A172 (cell line): ENCODE measurements at regions not wholly inside any gene's neighbourhood (a gene's known extent, or its start where the extent isn't known, plus 50 kb on each side); places are given as distances from the start of the nearest gene placed in this dataset.
A peak's percentile ranks its signal among the peaks of the same experiment; 100 is the strongest.

ENCODE experiments used
- DNase-seq: peaks from one replicate; pipeline ENCODE4 v3.0.0-alpha.2; 2015; ENCODE audit warnings: low spot score

DNA sequence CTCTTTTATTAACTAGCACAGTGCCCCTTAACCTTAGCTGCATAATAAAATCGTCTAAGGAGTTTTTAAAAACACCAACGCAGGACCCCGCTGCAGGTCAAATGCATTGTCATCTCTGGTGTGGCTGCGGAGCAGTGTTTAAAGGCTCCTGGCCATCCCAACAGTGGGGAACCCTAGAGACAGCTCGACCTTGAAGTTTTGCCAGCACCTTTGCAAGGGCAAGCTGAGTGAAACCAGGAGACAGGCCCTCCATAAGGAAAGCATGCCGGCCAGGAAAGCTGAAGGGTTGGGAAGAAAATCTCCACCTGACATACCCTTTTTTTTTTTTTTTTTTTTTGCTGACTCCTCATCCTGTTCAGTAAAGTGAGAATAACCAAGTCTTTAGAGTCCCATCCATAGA lies 349.0 kb downstream of the CMPK2 start:
- no peak for DNase-seq

DNA sequence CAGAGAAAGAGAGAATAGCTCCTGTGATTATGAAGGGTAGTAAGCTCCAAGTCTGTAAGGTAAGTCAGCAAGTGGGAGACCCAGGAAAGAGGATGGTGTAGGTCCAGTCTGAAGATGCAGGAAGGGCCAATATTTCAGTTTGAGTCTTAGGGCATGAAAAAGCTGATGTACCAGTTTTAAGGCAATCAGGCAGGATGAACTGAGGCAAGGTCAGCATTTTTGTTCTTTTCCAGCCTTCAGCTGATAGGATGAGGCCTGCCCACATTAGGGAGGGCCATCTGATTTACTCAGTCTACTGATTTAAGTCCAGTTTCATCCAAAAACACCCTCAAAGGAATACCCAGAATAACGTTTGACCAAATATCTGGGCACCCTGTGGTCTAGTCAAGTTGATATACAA lies 347.3 kb downstream of the CMPK2 start:
- no peak for DNase-seq

- no peak for DNase-seq
Observed at GRCh38 chr2:6523476-6523875, 342.2 kb downstream of the CMPK2 start.

DNA sequence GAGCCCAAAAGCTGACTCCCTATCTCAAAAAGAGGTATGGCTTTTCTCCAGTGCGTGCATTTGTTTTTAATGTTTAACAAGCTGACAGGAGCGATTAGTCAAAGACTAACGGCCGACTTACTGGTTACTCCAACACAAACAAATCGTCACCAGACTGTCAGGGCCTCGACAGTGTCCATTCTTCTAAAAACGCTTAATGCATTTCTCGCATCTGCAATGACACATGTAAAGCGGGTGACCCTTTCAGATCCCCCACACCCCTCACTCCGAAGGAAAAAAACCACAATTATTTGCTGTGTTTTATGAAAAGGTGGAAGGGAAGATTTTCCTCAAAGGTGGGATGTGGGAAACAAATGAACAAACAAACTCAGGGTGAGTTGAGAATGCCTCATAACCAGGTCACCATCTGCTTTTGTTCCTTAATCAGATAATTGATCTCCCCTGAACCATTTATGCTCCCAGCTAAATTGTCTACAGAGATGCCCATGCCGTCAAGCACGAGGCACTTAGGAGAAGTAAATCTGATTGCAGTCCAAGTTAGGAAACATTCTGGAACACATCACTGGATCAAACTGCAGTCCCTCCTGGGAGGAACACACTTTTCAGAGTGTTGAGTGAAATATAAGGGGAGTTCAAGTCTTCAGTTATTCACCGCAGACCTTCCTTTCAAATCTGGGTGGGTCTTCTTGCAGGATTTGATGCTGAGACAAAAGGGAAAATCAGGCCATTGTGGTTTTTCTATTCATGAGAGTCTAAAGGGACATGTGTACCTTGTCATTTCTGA lies 340.8 kb downstream of the CMPK2 start:
- DNase-seq, result peak; percentile 71

DNA sequence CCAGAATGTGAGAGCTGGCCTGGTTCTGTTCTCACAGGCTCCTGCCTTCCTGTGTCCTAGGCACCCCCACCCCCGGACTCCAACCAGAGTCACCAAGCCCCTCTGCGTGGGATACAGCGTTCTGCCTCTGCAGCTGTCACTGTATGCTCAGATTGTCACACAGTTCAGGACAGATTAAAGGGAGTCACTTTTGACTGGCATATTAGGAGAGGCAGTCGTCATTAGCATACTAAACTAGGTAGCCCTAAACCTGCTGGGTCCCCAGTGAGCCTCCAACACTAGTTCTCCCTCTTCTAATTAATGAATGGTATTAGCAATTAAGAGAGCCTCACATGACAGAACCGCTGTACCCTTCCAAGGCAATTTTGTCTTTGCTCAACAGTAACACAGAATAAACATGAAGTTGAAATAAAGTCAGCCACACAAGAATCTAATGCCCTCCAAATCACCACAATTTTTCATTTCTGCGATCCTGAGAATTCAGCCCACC lies 340.2 kb downstream of the CMPK2 start:
- no peak for DNase-seq

DNA sequence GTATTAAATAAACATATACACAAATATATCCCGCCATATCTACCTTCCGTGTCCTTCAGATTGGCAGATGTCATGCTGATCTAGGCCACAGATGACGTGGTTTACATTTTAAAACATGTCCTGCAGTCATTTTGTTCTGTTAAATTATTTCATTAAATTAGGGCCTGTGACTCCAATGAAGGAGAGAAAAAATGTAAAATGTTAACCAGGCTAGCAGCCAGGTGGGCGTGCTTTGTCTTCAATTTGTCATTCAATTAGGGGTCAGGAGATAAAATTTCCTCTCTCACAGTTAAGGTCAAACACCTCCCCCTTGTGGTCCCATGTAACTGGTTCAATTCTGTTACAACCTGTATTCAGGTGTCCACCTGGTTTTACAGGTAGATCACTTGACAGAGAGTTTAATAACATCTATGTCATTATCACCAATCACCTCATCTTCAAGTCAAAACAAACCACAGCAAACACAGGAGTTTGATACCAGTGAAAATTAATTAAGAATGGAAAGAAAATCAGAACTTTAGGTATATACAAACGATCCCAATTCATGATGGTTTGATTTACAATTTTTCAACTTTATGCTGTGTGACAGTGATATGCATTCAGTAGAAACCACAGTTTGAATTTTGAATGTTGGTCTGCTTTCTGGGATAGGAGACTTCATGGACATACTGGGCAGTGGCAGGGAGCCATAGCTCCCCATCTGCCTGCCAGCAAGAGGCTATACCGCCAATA lies 339.4 kb downstream of the CMPK2 start:
- DNase-seq, result peak; percentile 29

- no peak for DNase-seq
Observed at GRCh38 chr2:6531304-6531703, 334.4 kb downstream of the CMPK2 start.

GRCh38 chr2:6535572-6535971 lies 330.1 kb downstream of the CMPK2 start:
- no peak for DNase-seq

DNA sequence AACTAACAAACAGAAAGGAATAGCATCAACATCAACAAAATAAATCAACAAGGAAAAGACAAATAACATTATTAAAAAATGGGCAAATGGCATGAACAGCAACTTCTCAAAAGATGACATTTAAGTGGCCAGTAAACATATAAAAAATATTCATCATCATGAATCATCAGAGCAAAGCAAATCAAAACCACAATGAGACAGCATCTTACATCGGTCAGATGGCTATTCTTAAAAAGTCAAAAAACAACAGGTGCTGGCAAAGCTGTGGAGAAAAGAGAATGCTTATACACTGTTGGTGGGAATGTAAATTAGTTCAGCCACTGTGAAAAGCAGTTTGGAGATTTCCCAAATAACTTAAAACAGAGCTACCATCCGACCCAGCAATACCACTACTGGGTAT lies 327.1 kb downstream of the CMPK2 start:
- peak; percentile 29 for DNase-seq

- DNase-seq, result no peak
Observed at GRCh38 chr2:6545336-6545735, 320.4 kb downstream of the CMPK2 start.

GRCh38 chr2:6545795-6546194 lies 319.9 kb downstream of the CMPK2 start:
- no peak for DNase-seq

- no peak for DNase-seq
Observed at GRCh38 chr2:6554466-6554865, 311.2 kb downstream of the CMPK2 start.

- DNase-seq, result peak; percentile 94
Observed at GRCh38 chr2:6556755-6557154, 309.0 kb downstream of the CMPK2 start.

DNA sequence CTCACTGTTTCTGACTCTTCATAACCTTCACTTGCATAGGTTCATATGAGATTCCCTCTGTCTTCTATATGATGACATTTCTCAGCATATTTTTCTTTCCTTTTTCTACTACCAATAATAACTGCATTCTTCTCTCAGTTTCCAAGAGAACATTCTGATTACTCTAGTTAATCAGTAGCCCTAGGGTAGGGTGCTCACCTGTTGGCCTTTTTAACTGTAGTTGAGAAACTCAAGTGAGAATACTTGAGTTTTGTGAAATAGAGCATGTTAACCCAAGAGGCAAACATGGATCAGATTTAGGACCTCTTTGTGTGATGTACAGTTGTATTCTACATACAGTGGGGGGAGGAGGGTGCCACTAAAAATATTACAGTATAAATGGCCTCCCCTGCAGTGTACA lies 308.0 kb downstream of the CMPK2 start:
- DNase-seq, result no peak

- no peak for DNase-seq
Observed at GRCh38 chr2:6562771-6563170, 302.9 kb downstream of the CMPK2 start.

DNA sequence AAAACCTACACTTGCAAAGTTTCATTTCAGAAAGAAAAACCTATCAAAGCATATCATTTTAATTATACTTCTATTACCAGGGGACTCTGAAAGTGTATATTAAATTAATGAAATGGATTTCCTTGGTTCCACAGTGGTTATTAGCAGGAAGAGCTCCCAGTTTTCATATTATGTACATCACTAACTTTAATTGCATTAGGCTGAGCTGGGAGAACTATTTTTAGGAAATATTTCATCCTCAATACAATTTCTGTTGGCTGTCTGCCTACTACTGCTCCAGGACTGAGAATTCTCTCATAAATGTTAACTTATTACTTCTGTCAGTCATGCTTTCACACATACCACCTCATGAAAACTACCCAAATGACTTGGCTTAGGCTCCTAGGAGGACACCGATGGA lies 301.4 kb downstream of the CMPK2 start:
- no peak for DNase-seq

- no peak for DNase-seq
Observed at GRCh38 chr2:6574121-6574520, 291.6 kb downstream of the CMPK2 start.

DNA sequence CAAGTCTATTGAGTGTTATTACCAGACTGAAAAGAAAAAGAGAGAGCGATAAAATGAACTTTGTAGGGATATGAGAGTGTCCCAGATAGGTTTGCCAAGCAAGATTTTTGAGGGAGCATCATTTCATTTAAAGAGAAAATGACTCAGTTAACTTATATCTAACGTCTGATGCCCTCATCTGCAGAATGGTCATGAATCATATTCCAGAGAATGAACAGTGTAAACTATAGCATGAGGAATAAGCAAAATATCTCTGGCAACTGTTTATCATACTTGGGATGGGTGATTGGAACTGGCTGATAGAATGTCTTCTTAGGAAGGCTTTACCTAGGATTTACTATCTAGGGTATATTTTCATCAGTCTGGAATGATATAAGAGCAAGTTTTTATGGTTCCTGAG lies 289.4 kb downstream of the CMPK2 start:
- DNase-seq, result peak; percentile 8

GRCh38 chr2:6577960-6578359 lies 287.7 kb downstream of the CMPK2 start:
- no peak for DNase-seq

GRCh38 chr2:6578416-6578815 lies 287.3 kb downstream of the CMPK2 start:
- no peak for DNase-seq

GRCh38 chr2:6579281-6579680 lies 286.4 kb downstream of the CMPK2 start:
- DNase-seq, result no peak

DNA sequence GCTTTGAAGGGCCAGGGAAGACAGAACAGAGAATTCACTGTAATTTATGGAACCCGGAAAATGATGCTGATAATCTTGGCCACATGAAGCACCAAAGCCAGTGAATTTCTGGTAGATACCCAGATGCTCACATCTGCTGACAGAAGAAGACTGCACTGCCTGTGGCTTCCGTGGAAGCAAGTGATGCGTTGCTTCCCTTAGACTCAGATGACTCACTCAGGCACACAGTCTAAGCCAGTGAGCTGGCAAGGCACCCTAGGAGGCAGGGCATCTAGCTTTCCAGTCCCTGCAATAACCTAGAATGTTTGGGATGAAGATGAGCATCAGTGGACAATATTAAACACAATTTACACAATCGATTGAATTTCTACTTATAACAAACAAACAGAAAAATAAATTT lies 284.7 kb downstream of the CMPK2 start:
- peak; percentile 66 for DNase-seq

DNA sequence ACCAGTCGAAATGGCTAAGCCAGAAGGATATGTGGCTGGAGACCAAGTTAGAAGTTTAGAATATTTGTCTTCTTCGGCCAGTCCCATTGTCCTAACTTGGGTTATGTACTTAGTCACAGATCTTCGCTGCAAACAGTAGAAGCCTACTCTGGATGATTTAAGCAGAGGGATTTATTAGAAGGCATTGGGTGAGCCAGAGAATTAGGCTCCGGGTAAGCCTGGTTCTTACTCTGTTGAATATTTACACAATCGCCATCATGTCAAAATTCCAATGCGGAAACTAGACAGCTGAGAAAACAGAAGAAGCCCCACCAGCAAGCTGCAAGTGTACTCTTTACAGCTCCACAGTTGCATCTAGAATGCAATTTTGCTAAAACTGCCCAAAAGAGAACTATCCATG lies 276.6 kb downstream of the CMPK2 start:
- DNase-seq, result no peak
